MCF 10A (cell line): ENCODE measurements at regions not wholly inside any gene's neighbourhood (a gene's known extent, or its start where the extent isn't known, plus 50 kb on each side); places are given as distances from the start of the nearest gene placed in this dataset.
"Not testable (repeated sequence)": the region's sequence is repeated elsewhere in the genome, so short reads cannot be mapped to it uniquely, and the experiment has no call there.

Experiments used
- BruUV-seq: library from RNA; stranded (reverse); fragments of 400-500 nt; replicated peaks from 2 replicates; lab custom pipeline; 2021; lab: Mats Ljungman, UMichigan
- CTCF ChIA-PET: fragments of 300-600 bp; sonication (Branson Sonifier 250); formaldehyde crosslinking; extraction: SDS; loops from one replicate; lab custom pipeline; 2021; ENCODE audit warnings: antibody characterized with exemption, inconsistent platforms; lab: Yijun Ruan, JAX
- POLR2A ChIA-PET: fragments of 300-600, 350-650 bp; sonication (Branson Sonifier 250); formaldehyde crosslinking; extraction: SDS; loops from one replicate; lab custom pipeline; 2020; ENCODE audit warnings: antibody characterized with exemption, inconsistent platforms; lab: Yijun Ruan, JAX
- DNase-seq: peaks from one replicate; pipeline ENCODE4 v3.0.0-alpha.2; 2018; ENCODE audit not compliant: unreplicated experiment
- H3K27ac Mint-ChIP-seq: one replicate; pipeline ENCODE4 v1.8.0; 2022; ENCODE audit warnings: mild to moderate bottlenecking, low read depth, mixed read lengths; ENCODE audit not compliant: unreplicated experiment
- H3K27me3 Mint-ChIP-seq: one replicate; pipeline ENCODE4 v1.8.0; 2022; ENCODE audit warnings: mixed read lengths; ENCODE audit not compliant: insufficient read depth, unreplicated experiment
- H3K36me3 Mint-ChIP-seq: one replicate; pipeline ENCODE4 v1.8.0; 2022; ENCODE audit warnings: mild to moderate bottlenecking, moderate library complexity, mixed read lengths; ENCODE audit not compliant: insufficient read depth, unreplicated experiment
- H3K4me1 Mint-ChIP-seq: one replicate; pipeline ENCODE4 v1.8.0; 2022; ENCODE audit warnings: mixed read lengths; ENCODE audit not compliant: insufficient read depth, unreplicated experiment
- H3K4me3 Mint-ChIP-seq: one replicate; pipeline ENCODE4 v1.8.0; 2022; ENCODE audit warnings: mild to moderate bottlenecking, moderate library complexity, mixed read lengths; ENCODE audit not compliant: unreplicated experiment
- H3K9me3 Mint-ChIP-seq: one replicate; pipeline ENCODE4 v1.8.0; 2022; ENCODE audit warnings: mixed read lengths; ENCODE audit not compliant: unreplicated experiment
- CTCF ChIP-seq: fragments of 200-600 bp; IDR thresholded peaks from one replicate; pipeline ENCODE4 v1.8.0; 2022; ENCODE audit warnings: antibody characterized with exemption, mild to moderate bottlenecking; ENCODE audit not compliant: unreplicated experiment
- intact Hi-C: fragments of 100-400 bp; cut with micrococcal nuclease; formaldehyde crosslinking; loops from 2 replicates; pipeline ENCODE4 v1.14.1; 2022

- no TSS peak for BruUV-seq
- H3K4me3 Mint-ChIP-seq = no peak overlapping the region
- H3K27ac Mint-ChIP-seq = no peak overlapping the region
- peak; percentile 63 for DNase-seq
- no peaks in the 10 kb centered on the region for H3K27me3 Mint-ChIP-seq
- intact Hi-C loops = loop anchor here (1.0 to 2.0 kb wide), 5 partner anchors 144 to 701 kb away; partner anchors contain the start of gene FZD1
- no peaks in the 10 kb centered on the region for H3K36me3 Mint-ChIP-seq
- CTCF ChIA-PET = interaction anchor here (0.6 to 4.2 kb wide), 24 partner anchors 9 to 1938 kb away, joined by 3 to 45 read pairs (median 4); no protein-coding TSS in a partner anchor
- no peaks in the 10 kb centered on the region for H3K4me1 Mint-ChIP-seq
- peak; percentile 46 for TF ChIP-seq CTCF
- H3K9me3 Mint-ChIP-seq = no peaks in the 10 kb centered on the region
- POLR2A ChIA-PET = no interaction called here
Measured at GRCh38 chr7:91784469-91784868, 96.0 kb downstream of the MTERF1 start.

- intact Hi-C loops = no loop called here
- H3K4me3 Mint-ChIP-seq = no peak overlapping the region
- no peaks in the 10 kb centered on the region for H3K9me3 Mint-ChIP-seq
- no peaks in the 10 kb centered on the region for H3K27me3 Mint-ChIP-seq
- DNase-seq = no peak
- no peak for TF ChIP-seq CTCF
- no peaks in the 10 kb centered on the region for H3K36me3 Mint-ChIP-seq
- ChIA-PET CTCF (interaction anchor here (0.6 to 2.8 kb wide), 5 partner anchors 64 to 698 kb away, joined by 3 to 21 read pairs (median 5); no protein-coding TSS in a partner anchor), POLR2A (interaction anchor here (0.6 kb wide), 1 partner anchor 713 kb away, joined by 3 read pairs; no protein-coding TSS in a partner anchor)
- no peaks in the 10 kb centered on the region for H3K4me1 Mint-ChIP-seq
- BruUV-seq = no TSS peak
- H3K27ac Mint-ChIP-seq = no peak overlapping the region
Measured at GRCh38 chr7:91787931-91788330, 92.6 kb downstream of the MTERF1 start.

- Mint-ChIP-seq H3K27me3 (no peaks in the 10 kb centered on the region), H3K4me3 (no peak overlapping the region), H3K4me1 (no peaks in the 10 kb centered on the region), H3K9me3 (no peaks in the 10 kb centered on the region), H3K36me3 (no peaks in the 10 kb centered on the region), H3K27ac (no peak overlapping the region)
- no TSS peak for BruUV-seq
- no peak for DNase-seq
- intact Hi-C loops = no loop called here
- TF ChIP-seq CTCF = no peak
- ChIA-PET POLR2A (no interaction called here), CTCF (no interaction called here)
Measured at GRCh38 chr7:91789086-91789485, 91.4 kb downstream of the MTERF1 start.

GRCh38 chr7:91789558-91789957, 90.9 kb downstream of the MTERF1 start:
- no peak for DNase-seq
- no TSS peak for BruUV-seq
- TF ChIP-seq CTCF = no peak
- H3K4me3 Mint-ChIP-seq = no peak overlapping the region
- POLR2A ChIA-PET = no interaction called here
- CTCF ChIA-PET = interaction anchor here (0.5 to 0.7 kb wide), 2 partner anchors 34 to 151 kb away, joined by 3 read pairs; no protein-coding TSS in a partner anchor
- H3K36me3 Mint-ChIP-seq = no peaks in the 10 kb centered on the region
- H3K9me3 Mint-ChIP-seq = no peaks in the 10 kb centered on the region
- no peak overlapping the region for H3K27ac Mint-ChIP-seq
- no peaks in the 10 kb centered on the region for H3K27me3 Mint-ChIP-seq
- H3K4me1 Mint-ChIP-seq = no peaks in the 10 kb centered on the region
- intact Hi-C loops = no loop called here

- H3K27me3 Mint-ChIP-seq, POLR2A ChIA-PET, DNase-seq, H3K27ac Mint-ChIP-seq, H3K9me3 Mint-ChIP-seq, H3K4me3 Mint-ChIP-seq, intact Hi-C loops, BruUV-seq, H3K4me1 Mint-ChIP-seq, H3K36me3 Mint-ChIP-seq: not testable (repeated sequence)
- CTCF ChIA-PET = interaction anchor here (0.6 to 1.1 kb wide), 2 partner anchors 9 to 429 kb away, joined by 3 read pairs; no protein-coding TSS in a partner anchor
Measured at GRCh38 chr7:91790646-91791045, 89.9 kb downstream of the MTERF1 start.
